ENCODE measurements at regions not wholly inside any gene's neighbourhood (a gene's known extent, or its start where the extent isn't known, plus 50 kb on each side); places are given as distances from the start of the nearest gene placed in this dataset.
"Not testable (repeated sequence)": the region's sequence is repeated elsewhere in the genome, so short reads cannot be mapped to it uniquely, and the experiment has no call there.

DNA sequence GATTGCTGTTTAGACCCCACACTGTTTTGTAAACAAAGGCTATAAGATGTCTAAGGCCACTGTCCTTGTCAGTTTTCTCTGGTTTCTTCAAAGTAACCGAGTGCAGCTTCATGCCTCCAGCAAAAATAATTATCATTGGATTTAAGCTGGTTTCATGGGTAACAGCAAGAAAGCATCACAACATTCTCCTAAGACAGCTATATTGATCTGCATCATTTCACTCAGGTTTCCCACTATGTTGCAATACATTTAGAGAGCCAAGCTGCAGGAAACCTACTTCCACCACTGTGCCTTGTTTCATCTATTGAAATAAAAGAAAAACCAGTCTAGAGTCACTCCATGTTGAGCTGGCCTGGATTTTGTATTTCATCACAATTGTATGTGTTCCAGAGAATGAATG lies 351.4 kb downstream of the OXSM start:
- DNase-seq (ENCODE audit: low read depth, low spot score): no peak

- no peak for DNase-seq (ENCODE audit: low read depth, low spot score)
Observed at GRCh38 chr3:26145769-26146168, 355.9 kb downstream of the OXSM start.

DNA sequence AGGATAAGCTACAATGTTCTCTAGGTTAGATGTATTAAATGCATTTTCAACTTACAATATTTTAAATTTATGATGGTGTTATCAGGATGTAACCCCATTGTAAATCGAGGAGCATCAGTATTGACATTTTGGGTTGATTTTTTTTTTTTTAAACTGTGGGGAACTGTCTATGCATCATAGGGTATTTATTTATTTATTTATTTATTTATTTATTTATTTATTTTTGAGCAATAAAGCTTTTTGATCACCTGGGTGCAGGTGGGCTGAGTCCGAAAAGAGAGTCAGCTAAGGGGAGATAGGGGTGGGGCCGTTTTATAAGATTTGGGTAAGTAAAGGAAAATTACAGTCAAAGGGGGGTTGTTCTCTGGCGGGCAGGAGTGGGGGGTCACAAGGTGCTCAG lies 367.5 kb downstream of the OXSM start:
- not testable (repeated sequence) for DNase-seq (ENCODE audit: low read depth, low spot score)

DNA sequence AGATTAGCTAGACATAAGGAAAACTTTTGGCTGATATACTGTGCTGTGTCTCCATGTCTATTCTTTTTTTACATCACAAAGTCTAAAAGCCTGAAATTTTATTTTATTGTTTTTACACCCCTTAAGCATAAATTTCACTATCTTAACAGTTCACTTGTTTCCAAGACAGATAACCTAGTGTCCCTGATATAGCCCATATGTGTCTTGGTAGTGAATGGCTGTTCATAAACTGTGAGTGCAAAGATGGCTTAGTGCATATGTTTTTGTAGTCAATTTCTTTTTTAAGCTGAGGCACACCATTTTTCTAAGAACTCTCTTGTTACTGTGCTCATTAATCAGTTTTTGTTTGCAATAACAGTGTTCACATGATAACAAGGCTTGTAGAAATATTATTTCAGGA lies 381.1 kb downstream of the OXSM start:
- no peak for DNase-seq (ENCODE audit: low read depth, low spot score)

GRCh38 chr3:26191556-26191955 lies 401.7 kb downstream of the OXSM start:
- no peak for DNase-seq (ENCODE audit: low read depth, low spot score)

DNA sequence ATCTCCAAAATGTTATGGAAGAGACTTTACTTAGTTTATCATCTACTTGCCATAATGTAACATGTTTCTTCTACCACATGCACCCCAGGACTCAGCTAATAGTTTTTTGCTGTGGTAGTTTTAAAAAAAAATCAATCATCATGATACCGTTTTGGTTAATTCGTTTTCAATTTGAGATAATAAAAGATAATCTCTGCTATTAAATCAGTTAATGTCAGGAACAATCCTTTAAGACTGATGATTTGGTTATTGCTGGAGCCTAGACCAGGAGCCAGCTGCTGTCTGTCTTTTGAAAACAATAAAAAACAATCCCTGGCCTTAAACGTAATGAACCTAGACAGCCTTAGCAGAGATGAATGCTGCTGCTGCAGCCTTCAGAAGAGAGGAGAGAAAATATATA lies 403.7 kb downstream of the OXSM start:
- no peak for DNase-seq (ENCODE audit: low read depth, low spot score)

DNA sequence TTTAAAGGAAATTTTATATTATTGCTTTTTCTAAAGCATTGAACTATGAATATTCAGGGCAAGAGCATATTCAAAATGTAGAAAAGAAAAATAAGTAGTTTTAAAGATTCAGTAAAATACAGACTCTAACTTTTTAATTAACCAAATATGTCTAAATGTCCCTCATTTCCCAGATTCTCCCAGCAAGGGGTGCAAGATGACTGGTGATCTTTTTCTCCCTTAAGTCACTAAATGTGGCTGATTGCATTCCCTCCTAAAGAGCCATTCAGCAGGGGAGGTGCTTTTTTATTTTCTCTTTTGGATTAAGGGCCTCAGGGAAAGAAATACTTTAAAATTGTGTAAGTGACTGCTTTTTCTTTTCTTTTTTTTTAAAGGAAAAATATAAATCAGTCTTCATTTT lies 406.9 kb downstream of the OXSM start:
- no peak for DNase-seq (ENCODE audit: low read depth, low spot score)

- DNase-seq (ENCODE audit: low read depth, low spot score): no peak
Observed at GRCh38 chr3:26198609-26199008, 408.7 kb downstream of the OXSM start.

DNA sequence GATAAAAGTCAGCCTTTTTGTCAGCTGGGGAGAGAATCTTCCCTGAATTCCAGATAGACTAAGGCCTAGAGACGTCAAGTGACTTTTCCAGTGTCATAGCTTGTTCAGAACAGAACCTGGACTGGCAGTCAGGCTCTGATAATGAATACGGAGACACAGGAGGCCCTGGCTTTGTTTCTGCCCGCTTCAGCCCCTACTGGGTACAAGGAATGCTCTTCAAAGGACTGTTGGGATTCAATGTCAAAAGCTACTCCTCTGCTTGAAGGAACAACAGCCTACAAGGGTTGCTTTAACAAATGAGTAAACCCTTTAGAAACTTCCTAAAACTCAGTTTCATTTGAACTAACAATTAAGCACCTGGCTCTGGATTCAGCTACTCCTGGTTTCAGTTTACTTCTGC lies 412.3 kb downstream of the OXSM start:
- DNase-seq (ENCODE audit: low read depth, low spot score): no peak

GRCh38 chr3:26205475-26205874 lies 415.6 kb downstream of the OXSM start:
- no peak for DNase-seq (ENCODE audit: low read depth, low spot score)

GRCh38 chr3:26208201-26208600 lies 414.4 kb upstream of the LRRC3B start:
- no peak for DNase-seq (ENCODE audit: low read depth, low spot score)

DNA sequence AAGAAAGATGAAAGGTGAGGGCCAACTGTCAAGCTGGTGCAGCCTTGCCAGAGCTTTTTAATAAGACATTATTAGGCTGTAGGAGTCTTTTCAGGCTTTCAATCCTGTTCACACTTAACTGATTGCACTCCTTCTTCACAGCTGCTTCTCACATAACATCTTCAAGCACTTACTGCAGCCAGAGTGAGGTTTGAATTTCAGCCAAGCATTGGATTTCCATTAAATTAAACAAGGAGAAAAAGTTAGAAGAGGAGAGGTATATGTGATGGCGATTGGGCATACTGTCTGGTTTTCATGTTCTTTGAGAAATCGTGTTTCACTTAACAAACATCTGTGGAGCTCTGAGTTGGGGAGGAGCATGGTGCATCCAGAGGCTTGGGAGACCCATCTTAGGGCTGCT lies 392.8 kb upstream of the LRRC3B start:
- no peak for DNase-seq (ENCODE audit: low read depth, low spot score)

DNA sequence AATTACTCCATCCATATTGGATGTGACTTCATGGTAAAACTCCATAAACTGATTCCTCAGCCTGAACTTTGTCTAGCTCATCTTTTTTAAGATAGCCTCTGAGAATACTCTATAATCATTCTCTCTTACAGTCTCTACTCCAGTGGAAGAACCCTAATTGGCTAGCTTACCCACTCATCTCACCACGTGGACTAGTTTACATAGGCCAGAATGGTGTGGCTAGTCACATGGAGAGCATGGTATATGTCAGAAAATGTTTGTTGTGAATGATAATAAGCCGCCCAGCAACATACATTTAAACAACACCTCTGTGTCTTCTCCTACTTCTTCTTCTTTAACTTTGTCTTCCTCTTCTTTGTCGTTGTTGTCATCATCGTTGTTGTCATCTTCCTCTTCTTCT lies 389.2 kb upstream of the LRRC3B start:
- no peak for DNase-seq (ENCODE audit: low read depth, low spot score)

DNA sequence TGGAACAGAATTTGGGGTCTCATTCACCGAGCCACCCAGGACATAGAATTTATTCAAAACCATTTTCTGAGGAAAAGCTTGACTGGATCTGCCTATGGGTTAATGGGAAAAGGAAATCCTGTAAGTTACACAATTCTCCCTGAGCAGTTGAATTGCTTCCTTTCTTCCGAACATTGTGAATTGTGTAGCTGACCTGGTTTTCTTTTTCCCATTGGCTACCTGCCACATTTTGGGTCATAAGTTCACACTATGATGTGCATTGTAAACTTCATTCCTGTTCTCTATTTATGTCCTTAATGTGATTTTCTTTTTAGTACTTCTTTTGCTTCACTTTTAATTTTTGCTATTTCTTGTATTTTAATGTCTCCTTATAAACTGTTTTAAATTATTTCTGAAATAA lies 386.0 kb upstream of the LRRC3B start:
- DNase-seq (ENCODE audit: low read depth, low spot score): no peak

GRCh38 chr3:26237036-26237682 lies 385.4 kb upstream of the LRRC3B start:
- DNase-seq (ENCODE audit: low read depth, low spot score): no peak

GRCh38 chr3:26244586-26244985 lies 378.0 kb upstream of the LRRC3B start:
- DNase-seq (ENCODE audit: low read depth, low spot score): not testable (repeated sequence)

- no peak for DNase-seq (ENCODE audit: low read depth, low spot score)
Observed at GRCh38 chr3:26245236-26245635, 377.3 kb upstream of the LRRC3B start.

- no peak for DNase-seq (ENCODE audit: low read depth, low spot score)
Observed at GRCh38 chr3:26246901-26247300, 375.7 kb upstream of the LRRC3B start.

DNA sequence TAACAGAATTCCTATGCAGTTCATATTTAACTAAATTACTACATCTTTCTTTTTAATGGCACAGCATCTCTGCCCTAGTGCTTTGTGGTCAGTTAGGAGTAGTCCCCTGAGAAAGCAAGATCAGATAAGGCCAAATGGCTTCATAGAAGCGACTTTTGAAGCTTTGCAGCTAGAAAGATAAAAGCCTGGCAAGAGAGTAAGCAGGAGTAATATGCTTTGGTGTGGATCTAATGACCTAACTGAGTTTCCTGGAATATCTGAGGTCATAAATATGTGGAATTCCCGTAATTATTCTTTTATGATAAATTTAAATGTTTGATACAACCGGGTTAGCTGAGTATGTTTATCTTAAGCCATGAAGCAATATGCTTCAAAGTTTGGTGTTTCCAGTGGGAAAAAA lies 374.9 kb upstream of the LRRC3B start:
- no peak for DNase-seq (ENCODE audit: low read depth, low spot score)

- no peak for DNase-seq (ENCODE audit: low read depth, low spot score)
Observed at GRCh38 chr3:26252001-26252400, 370.6 kb upstream of the LRRC3B start.

DNA sequence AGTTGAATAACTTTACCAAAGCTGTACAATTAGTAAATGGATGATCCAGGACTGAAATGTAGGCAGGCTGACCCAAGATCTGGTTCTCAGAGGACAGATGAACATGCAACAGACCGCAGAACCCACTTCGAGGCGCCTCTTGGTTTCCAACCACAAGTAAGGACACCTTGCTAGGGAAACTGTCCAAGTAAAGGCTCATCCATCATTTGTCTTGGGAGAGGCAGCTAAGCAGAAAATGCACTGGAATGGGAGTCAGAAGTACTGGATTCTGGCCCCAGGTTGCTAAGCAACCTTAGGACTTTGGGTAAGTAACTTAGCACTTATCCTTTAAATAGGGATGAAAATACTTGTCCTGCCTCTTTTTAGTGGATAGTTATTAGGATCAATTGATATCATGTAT lies 366.3 kb upstream of the LRRC3B start:
- DNase-seq (ENCODE audit: low read depth, low spot score): no peak

DNA sequence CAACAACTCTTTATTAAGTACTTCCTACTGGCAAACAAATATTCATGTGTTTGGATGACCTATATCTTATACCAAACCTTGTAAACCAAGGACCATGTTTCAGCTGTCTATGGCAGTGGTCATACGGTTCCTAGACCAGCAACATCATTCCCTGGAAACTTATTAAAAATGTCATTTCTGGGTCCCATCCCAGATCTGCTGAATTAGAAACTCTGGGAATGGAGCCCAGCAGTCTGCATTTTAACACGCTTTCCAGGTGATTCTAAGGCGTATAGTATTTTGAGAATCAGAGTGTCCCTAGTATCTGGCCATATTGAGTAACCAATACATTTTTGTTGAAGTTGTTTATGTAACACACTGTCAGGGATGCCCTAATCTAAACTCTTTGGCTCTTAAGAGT lies 363.4 kb upstream of the LRRC3B start:
- DNase-seq (ENCODE audit: low read depth, low spot score): no peak

GRCh38 chr3:26260139-26260538 lies 362.4 kb upstream of the LRRC3B start:
- no peak for DNase-seq (ENCODE audit: low read depth, low spot score)

- no peak for DNase-seq (ENCODE audit: low read depth, low spot score)
Observed at GRCh38 chr3:26264708-26265107, 357.9 kb upstream of the LRRC3B start.

All from iPS DF 19.7 (cell line).